Adrenal gland (tissue), 5 donors: ENCODE measurements at regions not wholly inside any gene's neighbourhood (a gene's known extent, or its start where the extent isn't known, plus 50 kb on each side); places are given as distances from the start of the nearest gene placed in this dataset.

Experiments used
- CTCF ChIP-seq, 6 experiments: fragments of 450-650 bp in 4 of 6; fragments of 200-600 bp in 2 of 6; sonication (generic) in 1 of 6; IDR thresholded peaks; 1 replicate in 5 of 6; 2 replicates in 1 of 6; pipeline versions ENCODE4 v1.5.1 to v1.8.0; 2016 to 2021; ENCODE audit warnings: antibody characterized with exemption in 6 of 6, mild to moderate bottlenecking in 2 of 6, moderate library complexity in 1 of 6
- POLR2A ChIP-seq, 2 donors: fragments of 450-650 bp; IDR thresholded peaks; one replicate each; pipeline ENCODE4 v1.6.1; 2017; ENCODE audit warnings: antibody characterized with exemption in 2 of 2, mild to moderate bottlenecking in 2 of 2, moderate library complexity in 1 of 2
- donor health status: DM: no; HTN: no; CAD: no.

- TF ChIP-seq CTCF (IDR thresholded peaks at IDR 0.05) (no peak), POLR2A (IDR thresholded peaks at IDR 0.05) (no peak)
These were observed 69.6 kb upstream of the TAF1L start for GRCh38 chr9:32705059-32705458.
